C4-2B (cell line): ENCODE measurements at regions not wholly inside any gene's neighbourhood (a gene's known extent, or its start where the extent isn't known, plus 50 kb on each side); places are given as distances from the start of the nearest gene placed in this dataset.
"Not testable (repeated sequence)": the region's sequence is repeated elsewhere in the genome, so short reads cannot be mapped to it uniquely, and the experiment has no call there.

Experiments used
- ZFX ChIP-seq: fragments of 450-650 bp; IDR thresholded peaks from 2 replicates; pipeline ENCODE4 v1.6.1; 2017
- TF ChIP-seq, protein P1 (sequence below): fragments of 450-650 bp; conservative IDR thresholded peaks from 2 replicates; pipeline ENCODE4 v1.5.1; 2017; ENCODE audit warnings: mild to moderate bottlenecking

DNA sequence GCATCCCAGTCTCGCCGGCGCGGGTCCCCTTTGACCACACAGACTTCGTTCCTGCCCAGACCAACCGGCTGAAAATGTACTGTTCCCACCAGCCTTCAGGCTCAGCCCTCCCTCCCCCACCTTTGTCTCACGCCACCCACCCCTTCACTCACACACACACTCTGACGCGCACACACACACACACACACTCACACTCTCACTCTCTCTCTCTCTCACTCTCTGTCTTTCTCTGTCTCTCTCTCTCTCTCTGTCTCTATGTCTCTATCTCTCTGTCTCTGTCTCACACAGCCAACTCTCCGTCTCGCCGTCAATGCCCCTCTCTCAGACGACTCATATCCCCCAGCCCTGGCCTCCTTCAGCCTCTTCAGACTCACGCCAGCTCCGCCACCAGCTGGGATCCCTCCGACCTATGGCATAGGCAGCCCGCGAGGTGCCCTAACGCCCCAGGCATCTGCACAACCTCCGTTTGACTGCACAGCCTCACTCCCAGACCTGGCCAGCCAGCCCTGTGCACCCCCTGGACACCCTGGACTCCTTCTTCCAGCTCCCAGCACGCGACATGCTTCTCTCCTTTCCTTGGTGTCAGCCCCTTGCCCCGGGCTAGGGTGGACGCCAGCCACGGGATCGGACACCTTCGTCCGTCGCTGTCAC, 53.4 kb upstream of the FCGR2A start:
- TF ChIP-seq, protein P1, sequence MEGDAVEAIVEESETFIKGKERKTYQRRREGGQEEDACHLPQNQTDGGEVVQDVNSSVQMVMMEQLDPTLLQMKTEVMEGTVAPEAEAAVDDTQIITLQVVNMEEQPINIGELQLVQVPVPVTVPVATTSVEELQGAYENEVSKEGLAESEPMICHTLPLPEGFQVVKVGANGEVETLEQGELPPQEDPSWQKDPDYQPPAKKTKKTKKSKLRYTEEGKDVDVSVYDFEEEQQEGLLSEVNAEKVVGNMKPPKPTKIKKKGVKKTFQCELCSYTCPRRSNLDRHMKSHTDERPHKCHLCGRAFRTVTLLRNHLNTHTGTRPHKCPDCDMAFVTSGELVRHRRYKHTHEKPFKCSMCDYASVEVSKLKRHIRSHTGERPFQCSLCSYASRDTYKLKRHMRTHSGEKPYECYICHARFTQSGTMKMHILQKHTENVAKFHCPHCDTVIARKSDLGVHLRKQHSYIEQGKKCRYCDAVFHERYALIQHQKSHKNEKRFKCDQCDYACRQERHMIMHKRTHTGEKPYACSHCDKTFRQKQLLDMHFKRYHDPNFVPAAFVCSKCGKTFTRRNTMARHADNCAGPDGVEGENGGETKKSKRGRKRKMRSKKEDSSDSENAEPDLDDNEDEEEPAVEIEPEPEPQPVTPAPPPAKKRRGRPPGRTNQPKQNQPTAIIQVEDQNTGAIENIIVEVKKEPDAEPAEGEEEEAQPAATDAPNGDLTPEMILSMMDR: not testable (repeated sequence)
- TF ChIP-seq ZFX: not testable (repeated sequence)
